Activated naive CD4-positive, alpha-beta T cell treated with anti-CD3 and anti-CD28 coated beads, Interleukin-2, amount 50 U/mL, for 24 hours (primary cell): ENCODE measurements at regions not wholly inside any gene's neighbourhood (a gene's known extent, or its start where the extent isn't known, plus 50 kb on each side); places are given as distances from the start of the nearest gene placed in this dataset.

ENCODE experiments used
- H3K27ac Mint-ChIP-seq: one replicate; pipeline ENCODE4 v1.8.0; 2021; ENCODE audit warnings: mild to moderate bottlenecking, mixed read lengths
- H3K27me3 Mint-ChIP-seq: one replicate; pipeline ENCODE4 v1.8.0; 2021; ENCODE audit warnings: mixed read lengths
- H3K36me3 Mint-ChIP-seq: one replicate; pipeline ENCODE4 v1.8.0; 2021; ENCODE audit warnings: mixed read lengths
- H3K4me1 Mint-ChIP-seq: one replicate; pipeline ENCODE4 v1.8.0; 2021; ENCODE audit warnings: mixed read lengths
- H3K4me3 Mint-ChIP-seq: one replicate; pipeline ENCODE4 v1.8.0; 2021; ENCODE audit warnings: mild to moderate bottlenecking, mixed read lengths
- H3K9me3 Mint-ChIP-seq: one replicate; pipeline ENCODE4 v1.8.0; 2021; ENCODE audit warnings: mixed read lengths

- H3K4me3 Mint-ChIP-seq, result no peak overlapping the region
- H3K9me3 Mint-ChIP-seq, result peaks cover 4% of the 10 kb centered on the region
- no peaks in the 10 kb centered on the region for H3K36me3 Mint-ChIP-seq
- H3K27me3 Mint-ChIP-seq, result no peaks in the 10 kb centered on the region
- H3K27ac Mint-ChIP-seq, result no peak overlapping the region
- no peaks in the 10 kb centered on the region for H3K4me1 Mint-ChIP-seq
These were observed 549.2 kb upstream of the MKI67 start for GRCh38 chr10:128675405-128675804.

- H3K27ac Mint-ChIP-seq, result no peak overlapping the region
- no peak overlapping the region for H3K4me3 Mint-ChIP-seq
- no peaks in the 10 kb centered on the region for H3K4me1 Mint-ChIP-seq
- H3K36me3 Mint-ChIP-seq, result no peaks in the 10 kb centered on the region
- no peaks in the 10 kb centered on the region for H3K27me3 Mint-ChIP-seq
- no peaks in the 10 kb centered on the region for H3K9me3 Mint-ChIP-seq
These were observed 553.9 kb upstream of the MKI67 start for GRCh38 chr10:128680116-128680515.

GRCh38 chr10:128684215-128684614, 558.0 kb upstream of the MKI67 start:
- no peak overlapping the region for H3K27ac Mint-ChIP-seq
- H3K36me3 Mint-ChIP-seq, result no peaks in the 10 kb centered on the region
- no peaks in the 10 kb centered on the region for H3K27me3 Mint-ChIP-seq
- no peaks in the 10 kb centered on the region for H3K4me1 Mint-ChIP-seq
- no peak overlapping the region for H3K4me3 Mint-ChIP-seq
- H3K9me3 Mint-ChIP-seq, result no peaks in the 10 kb centered on the region

- no peaks in the 10 kb centered on the region for H3K36me3 Mint-ChIP-seq
- no peak overlapping the region for H3K27ac Mint-ChIP-seq
- peaks cover 3% of the 10 kb centered on the region for H3K27me3 Mint-ChIP-seq
- H3K4me1 Mint-ChIP-seq, result no peaks in the 10 kb centered on the region
- no peak overlapping the region for H3K4me3 Mint-ChIP-seq
- no peaks in the 10 kb centered on the region for H3K9me3 Mint-ChIP-seq
These were observed 560.5 kb upstream of the MKI67 start for GRCh38 chr10:128686630-128687278.

GRCh38 chr10:128687408-128687807, 561.2 kb upstream of the MKI67 start:
- no peak overlapping the region for H3K27ac Mint-ChIP-seq
- no peak overlapping the region for H3K4me3 Mint-ChIP-seq
- no peaks in the 10 kb centered on the region for H3K9me3 Mint-ChIP-seq
- no peaks in the 10 kb centered on the region for H3K36me3 Mint-ChIP-seq
- peaks cover 3% of the 10 kb centered on the region for H3K27me3 Mint-ChIP-seq
- no peaks in the 10 kb centered on the region for H3K4me1 Mint-ChIP-seq

GRCh38 chr10:128687927-128688549, 561.8 kb upstream of the MKI67 start:
- Mint-ChIP-seq H3K4me1 (no peaks in the 10 kb centered on the region), H3K27ac (no peak overlapping the region), H3K27me3 (peaks cover 3% of the 10 kb centered on the region), H3K4me3 (no peak overlapping the region), H3K9me3 (no peaks in the 10 kb centered on the region), H3K36me3 (no peaks in the 10 kb centered on the region)

GRCh38 chr10:128689667-128690066, 563.4 kb upstream of the MKI67 start:
- H3K27ac Mint-ChIP-seq, result no peak overlapping the region
- no peak overlapping the region for H3K4me3 Mint-ChIP-seq
- no peaks in the 10 kb centered on the region for H3K4me1 Mint-ChIP-seq
- no peaks in the 10 kb centered on the region for H3K9me3 Mint-ChIP-seq
- no peaks in the 10 kb centered on the region for H3K36me3 Mint-ChIP-seq
- peaks cover 3% of the 10 kb centered on the region for H3K27me3 Mint-ChIP-seq

- H3K4me3 Mint-ChIP-seq, result no peak overlapping the region
- H3K4me1 Mint-ChIP-seq, result no peaks in the 10 kb centered on the region
- H3K9me3 Mint-ChIP-seq, result no peaks in the 10 kb centered on the region
- peaks cover 3% of the 10 kb centered on the region for H3K27me3 Mint-ChIP-seq
- no peak overlapping the region for H3K27ac Mint-ChIP-seq
- H3K36me3 Mint-ChIP-seq, result no peaks in the 10 kb centered on the region
These were observed 567.4 kb upstream of the MKI67 start for GRCh38 chr10:128693493-128694131.

GRCh38 chr10:128694168-128694850, 568.1 kb upstream of the MKI67 start:
- Mint-ChIP-seq H3K4me3 (no peak overlapping the region), H3K27me3 (peaks cover 4% of the 10 kb centered on the region), H3K4me1 (no peaks in the 10 kb centered on the region), H3K36me3 (no peaks in the 10 kb centered on the region), H3K27ac (no peak overlapping the region), H3K9me3 (no peaks in the 10 kb centered on the region)

- H3K36me3 Mint-ChIP-seq, result no peaks in the 10 kb centered on the region
- no peak overlapping the region for H3K27ac Mint-ChIP-seq
- H3K4me1 Mint-ChIP-seq, result no peaks in the 10 kb centered on the region
- H3K9me3 Mint-ChIP-seq, result no peaks in the 10 kb centered on the region
- H3K27me3 Mint-ChIP-seq, result peaks cover 1% of the 10 kb centered on the region
- no peak overlapping the region for H3K4me3 Mint-ChIP-seq
These were observed 568.9 kb upstream of the MKI67 start for GRCh38 chr10:128694851-128695725.

GRCh38 chr10:128695931-128696330, 569.7 kb upstream of the MKI67 start:
- Mint-ChIP-seq H3K27ac (no peak overlapping the region), H3K4me3 (no peak overlapping the region), H3K4me1 (no peaks in the 10 kb centered on the region), H3K9me3 (no peaks in the 10 kb centered on the region), H3K27me3 (peaks cover 1% of the 10 kb centered on the region), H3K36me3 (no peaks in the 10 kb centered on the region)

- H3K27me3 Mint-ChIP-seq, result peaks cover 3% of the 10 kb centered on the region
- H3K36me3 Mint-ChIP-seq, result no peaks in the 10 kb centered on the region
- no peak overlapping the region for H3K27ac Mint-ChIP-seq
- no peaks in the 10 kb centered on the region for H3K9me3 Mint-ChIP-seq
- H3K4me3 Mint-ChIP-seq, result no peak overlapping the region
- H3K4me1 Mint-ChIP-seq, result no peaks in the 10 kb centered on the region
These were observed 571.2 kb upstream of the MKI67 start for GRCh38 chr10:128697437-128697836.

GRCh38 chr10:128701381-128701780, 575.2 kb upstream of the MKI67 start:
- peaks cover 4% of the 10 kb centered on the region for H3K27me3 Mint-ChIP-seq
- H3K9me3 Mint-ChIP-seq, result peaks cover 6% of the 10 kb centered on the region
- no peak overlapping the region for H3K27ac Mint-ChIP-seq
- H3K4me1 Mint-ChIP-seq, result no peaks in the 10 kb centered on the region
- no peaks in the 10 kb centered on the region for H3K36me3 Mint-ChIP-seq
- H3K4me3 Mint-ChIP-seq, result no peak overlapping the region

GRCh38 chr10:128701837-128702236, 575.6 kb upstream of the MKI67 start:
- no peak overlapping the region for H3K27ac Mint-ChIP-seq
- no peak overlapping the region for H3K4me3 Mint-ChIP-seq
- H3K27me3 Mint-ChIP-seq, result peaks cover 5% of the 10 kb centered on the region
- H3K9me3 Mint-ChIP-seq, result peaks cover 6% of the 10 kb centered on the region
- no peaks in the 10 kb centered on the region for H3K36me3 Mint-ChIP-seq
- no peaks in the 10 kb centered on the region for H3K4me1 Mint-ChIP-seq

- Mint-ChIP-seq H3K4me3 (no peak overlapping the region), H3K36me3 (no peaks in the 10 kb centered on the region), H3K27ac (no peak overlapping the region), H3K27me3 (peaks cover 5% of the 10 kb centered on the region), H3K4me1 (no peaks in the 10 kb centered on the region), H3K9me3 (peaks cover 6% of the 10 kb centered on the region)
These were observed 578.5 kb upstream of the MKI67 start for GRCh38 chr10:128704716-128705115.
